PC-9 (cell line): ENCODE measurements at regions not wholly inside any gene's neighbourhood (a gene's known extent, or its start where the extent isn't known, plus 50 kb on each side); places are given as distances from the start of the nearest gene placed in this dataset.

Experiments
- BruUV-seq: library from RNA; stranded (reverse); fragments of 400-500 nt; replicated peaks from 2 replicates; lab custom pipeline; 2021; lab: Mats Ljungman, UMichigan
- CTCF ChIA-PET: fragments of 300-600 bp; sonication (Branson Sonifier 250); formaldehyde crosslinking; loops from one replicate; lab custom pipeline; 2022; ENCODE audit warnings: antibody characterized with exemption; lab: Charles Lee
- POLR2A ChIA-PET: fragments of 300-600 bp; sonication (Branson Sonifier 250); formaldehyde crosslinking; loops from one replicate; lab custom pipeline; 2022; ENCODE audit warnings: antibody characterized with exemption; ENCODE audit not compliant: unreplicated experiment; lab: Charles Lee
- DNase-seq, 2 experiments: peaks; one replicate each; pipeline versions ENCODE4 v3.0.0 to v3.0.0-alpha.2; 2015 to 2022; ENCODE audit warnings: mixed read lengths in 1 of 2
- H2AFZ ChIP-seq: fragments of 200-600 bp; sonication (generic); 2 replicates; pipeline ENCODE4 v1.8.1; 2017; ENCODE audit warnings: antibody characterized with exemption
- H3F3A ChIP-seq: fragments of 200-600 bp; sonication (generic); 2 replicates; pipeline ENCODE4 v1.8.1; 2017; ENCODE audit warnings: antibody characterized with exemption, mild to moderate bottlenecking, low read depth; ENCODE audit not compliant: insufficient read depth
- H3K27ac ChIP-seq: fragments of 200-600 bp; sonication (generic); 2 replicates; pipeline ENCODE4 v1.6.1; 2016; ENCODE audit warnings: mixed run types
- H3K27me3 ChIP-seq: fragments of 200-600 bp; sonication (generic); 2 replicates; pipeline ENCODE4 v1.6.1; 2016; ENCODE audit warnings: low read depth, mixed run types; ENCODE audit not compliant: insufficient read depth
- H3K36me3 ChIP-seq: fragments of 200-600 bp; sonication (generic); 2 replicates; pipeline ENCODE4 v1.6.1; 2016; ENCODE audit warnings: low read depth, mixed run types
- H3K4me1 ChIP-seq: fragments of 200-600 bp; sonication (generic); replicated peaks from 2 replicates; pipeline ENCODE4 v1.6.1; 2016; ENCODE audit warnings: mixed run types; ENCODE audit not compliant: insufficient read depth
- H3K4me2 ChIP-seq: fragments of 200-600 bp; sonication (generic); 2 replicates; pipeline ENCODE4 v1.6.1; 2017; ENCODE audit warnings: mixed run types
- H3K4me3 ChIP-seq: fragments of 200-600 bp; sonication (generic); 2 replicates; pipeline ENCODE4 v1.6.1; 2016; ENCODE audit warnings: mixed run types
- H3K79me2 ChIP-seq: fragments of 200-600 bp; sonication (generic); 2 replicates; pipeline ENCODE4 v1.6.1; 2017; ENCODE audit warnings: low read depth, mixed run types
- H3K9me2 ChIP-seq: fragments of 200-600 bp; sonication (generic); 2 replicates; pipeline ENCODE4 v1.8.1; 2017; ENCODE audit warnings: mild to moderate bottlenecking; ENCODE audit not compliant: insufficient read depth
- H3K9me3 ChIP-seq: fragments of 200-600 bp; sonication (generic); 2 replicates; pipeline ENCODE4 v1.8.1; 2016; ENCODE audit warnings: low read depth; ENCODE audit not compliant: insufficient read depth
- H4K20me1 ChIP-seq: fragments of 200-600 bp; sonication (generic); 2 replicates; pipeline ENCODE4 v1.8.1; 2017; ENCODE audit not compliant: insufficient read depth
- EZH2 ChIP-seq: fragments of 200-600 bp; sonication (generic); IDR thresholded peaks from 2 replicates; pipeline ENCODE4 v1.8.0; 2017; ENCODE audit warnings: antibody characterized with exemption, low read depth
- intact Hi-C: fragments of 100-400 bp; cut with micrococcal nuclease; formaldehyde crosslinking; loops from one replicate; pipeline ENCODE4 v1.10.0; 2022; ENCODE audit not compliant: unreplicated experiment
- TF ChIP-seq, protein P1 (sequence below): fragments of 200-600 bp; sonication (generic); conservative IDR thresholded peaks from 2 replicates; pipeline ENCODE4 v1.6.1; 2017; ENCODE audit warnings: mixed run types, antibody characterized with exemption, mild to moderate bottlenecking, moderate library complexity

- H3K27ac ChIP-seq = no peak overlapping the region
- no peaks in the 10 kb centered on the region for H3K4me1 ChIP-seq
- no peak for TF ChIP-seq EZH2
- TF ChIP-seq, protein P1, sequence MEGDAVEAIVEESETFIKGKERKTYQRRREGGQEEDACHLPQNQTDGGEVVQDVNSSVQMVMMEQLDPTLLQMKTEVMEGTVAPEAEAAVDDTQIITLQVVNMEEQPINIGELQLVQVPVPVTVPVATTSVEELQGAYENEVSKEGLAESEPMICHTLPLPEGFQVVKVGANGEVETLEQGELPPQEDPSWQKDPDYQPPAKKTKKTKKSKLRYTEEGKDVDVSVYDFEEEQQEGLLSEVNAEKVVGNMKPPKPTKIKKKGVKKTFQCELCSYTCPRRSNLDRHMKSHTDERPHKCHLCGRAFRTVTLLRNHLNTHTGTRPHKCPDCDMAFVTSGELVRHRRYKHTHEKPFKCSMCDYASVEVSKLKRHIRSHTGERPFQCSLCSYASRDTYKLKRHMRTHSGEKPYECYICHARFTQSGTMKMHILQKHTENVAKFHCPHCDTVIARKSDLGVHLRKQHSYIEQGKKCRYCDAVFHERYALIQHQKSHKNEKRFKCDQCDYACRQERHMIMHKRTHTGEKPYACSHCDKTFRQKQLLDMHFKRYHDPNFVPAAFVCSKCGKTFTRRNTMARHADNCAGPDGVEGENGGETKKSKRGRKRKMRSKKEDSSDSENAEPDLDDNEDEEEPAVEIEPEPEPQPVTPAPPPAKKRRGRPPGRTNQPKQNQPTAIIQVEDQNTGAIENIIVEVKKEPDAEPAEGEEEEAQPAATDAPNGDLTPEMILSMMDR = no peak
- H3K9me2 ChIP-seq = no peaks in the 10 kb centered on the region
- BruUV-seq = no TSS peak
- H4K20me1 ChIP-seq = no peaks in the 10 kb centered on the region
- H3K36me3 ChIP-seq = no peaks in the 10 kb centered on the region
- H2AFZ ChIP-seq = no peak overlapping the region
- no peak overlapping the region for H3K4me2 ChIP-seq
- H3K27me3 ChIP-seq = no peaks in the 10 kb centered on the region
- H3K9me3 ChIP-seq = no peaks in the 10 kb centered on the region
- H3K79me2 ChIP-seq = no peaks in the 10 kb centered on the region
- no peak for DNase-seq
- H3F3A ChIP-seq = no peaks in the 10 kb centered on the region
- no peak overlapping the region for H3K4me3 ChIP-seq
- POLR2A ChIA-PET = no interaction called here
- CTCF ChIA-PET = no interaction called here
- intact Hi-C loops = no loop called here
Observed at GRCh38 chr21:43362321-43362791, 64.6 kb downstream of the SIK1 start.

DNA sequence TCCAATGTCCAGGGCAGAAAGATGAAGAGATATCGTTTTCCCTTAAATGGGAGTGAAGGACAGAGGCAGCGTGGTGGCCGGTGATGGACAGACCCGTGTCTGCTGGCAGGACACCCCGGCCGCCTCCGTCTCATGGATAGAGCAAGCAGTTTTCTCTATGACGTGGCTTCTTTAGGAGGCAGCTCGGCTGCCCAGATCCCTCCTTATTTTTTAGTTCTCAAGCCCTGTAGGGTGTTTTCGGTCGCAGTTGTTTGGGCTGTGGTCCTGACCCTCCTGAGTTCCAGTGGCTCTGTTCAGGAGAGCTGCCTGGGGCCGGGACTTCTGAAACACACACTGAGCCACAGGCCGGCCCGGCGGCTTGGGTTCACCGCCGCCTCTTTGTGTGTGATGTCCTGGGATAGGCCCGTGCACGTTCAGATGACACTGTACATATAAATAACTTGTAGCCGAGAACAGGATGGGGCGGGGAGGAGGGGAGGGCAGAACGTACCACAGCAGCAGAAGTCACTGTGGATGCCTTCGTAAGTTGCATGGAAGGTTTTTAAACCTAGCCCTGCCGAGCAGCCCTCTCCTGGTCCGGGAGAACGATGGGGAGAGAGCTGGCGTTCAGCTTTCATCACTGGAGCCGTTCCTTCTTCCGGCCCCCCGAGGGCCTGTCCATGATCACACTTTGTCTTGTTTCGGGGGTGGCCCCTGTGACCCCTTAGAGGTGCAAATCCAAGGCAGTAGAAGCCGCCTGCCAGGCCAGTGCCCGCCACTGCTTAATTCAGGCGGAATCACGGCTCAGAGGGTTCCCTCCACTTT is 65.2 kb downstream of the SIK1 start:
- H3K4me3 ChIP-seq = no peak overlapping the region
- H3K36me3 ChIP-seq = no peaks in the 10 kb centered on the region
- no peaks in the 10 kb centered on the region for H3K27me3 ChIP-seq
- no peak overlapping the region for H3K4me2 ChIP-seq
- H3K4me1 ChIP-seq = no peaks in the 10 kb centered on the region
- no peak for DNase-seq
- H3K79me2 ChIP-seq = no peaks in the 10 kb centered on the region
- H3K9me3 ChIP-seq = no peaks in the 10 kb centered on the region
- TF ChIP-seq EZH2 = no peak
- TF ChIP-seq, protein P1 = no peak
- intact Hi-C loops = no loop called here
- BruUV-seq = no TSS peak
- H3F3A ChIP-seq = no peaks in the 10 kb centered on the region
- no peak overlapping the region for H3K27ac ChIP-seq
- H4K20me1 ChIP-seq = no peaks in the 10 kb centered on the region
- no peaks in the 10 kb centered on the region for H3K9me2 ChIP-seq
- CTCF ChIA-PET = no interaction called here
- POLR2A ChIA-PET = no interaction called here
- no peak overlapping the region for H2AFZ ChIP-seq

GRCh38 chr21:43361127-43361492 is 65.8 kb downstream of the SIK1 start:
- POLR2A ChIA-PET = no interaction called here
- H3K27ac ChIP-seq = no peak overlapping the region

More at GRCh38 chr21:43361127-43361492, 65.8 kb downstream of the SIK1 start:
- no peaks in the 10 kb centered on the region for H3K4me1 ChIP-seq
- DNase-seq = no peak
- TF ChIP-seq, protein P1 = no peak
- no peak for TF ChIP-seq EZH2
- H3K9me3 ChIP-seq = no peaks in the 10 kb centered on the region
- no peak overlapping the region for H3K4me2 ChIP-seq
- intact Hi-C loops = no loop called here
- no peaks in the 10 kb centered on the region for H3F3A ChIP-seq
- no peak overlapping the region for H3K4me3 ChIP-seq
- H3K27me3 ChIP-seq = no peaks in the 10 kb centered on the region
- no TSS peak for BruUV-seq
- no peaks in the 10 kb centered on the region for H3K79me2 ChIP-seq
- no peak overlapping the region for H2AFZ ChIP-seq
- CTCF ChIA-PET = no interaction called here
- no peaks in the 10 kb centered on the region for H3K9me2 ChIP-seq
- no peaks in the 10 kb centered on the region for H4K20me1 ChIP-seq
- H3K36me3 ChIP-seq = no peaks in the 10 kb centered on the region
